Liver (tissue), 8 donors: ENCODE measurements at regions not wholly inside any gene's neighbourhood (a gene's known extent, or its start where the extent isn't known, plus 50 kb on each side); places are given as distances from the start of the nearest gene placed in this dataset.

ENCODE experiments used
- DNase-seq: peaks from one replicate; pipeline ENCODE4 v3.0.0-alpha.2; 2017; ENCODE audit warnings: low spot score
- H3K27ac ChIP-seq, 2 donors: one replicate each; pipeline ENCODE4 v1.7.0; 2013; ENCODE audit warnings: inconsistent platforms in 2 of 2, low read length in 2 of 2, control low read depth in 1 of 2, low read depth in 1 of 2, mild to moderate bottlenecking in 1 of 2
- H3K27me3 ChIP-seq, 4 donors: one replicate each; pipeline versions ENCODE4 v1.6.1 to v1.7.0; 2013; ENCODE audit warnings: low read length in 3 of 4, inconsistent platforms in 1 of 4, mild to moderate bottlenecking in 1 of 4, moderate library complexity in 1 of 4; ENCODE audit not compliant: control insufficient read depth in 4 of 4, insufficient read depth in 4 of 4
- H3K36me3 ChIP-seq, 4 donors: one replicate each; pipeline versions ENCODE4 v1.6.1 to v1.7.0; 2013; ENCODE audit warnings: low read length in 3 of 4, mild to moderate bottlenecking in 3 of 4, low read depth in 1 of 4, moderate library complexity in 1 of 4; ENCODE audit not compliant: control insufficient read depth in 4 of 4, insufficient read depth in 3 of 4
- H3K4me1 ChIP-seq, 4 donors: one replicate each; pipeline versions ENCODE4 v1.6.1 to v1.7.0; 2013; ENCODE audit warnings: low read length in 3 of 4, mild to moderate bottlenecking in 3 of 4, moderate library complexity in 1 of 4; ENCODE audit not compliant: control insufficient read depth in 4 of 4, insufficient read depth in 4 of 4
- H3K4me3 ChIP-seq, 3 donors: one replicate each; pipeline versions ENCODE4 v1.6.1 to v1.7.0; 2013; ENCODE audit warnings: low read length in 3 of 3, control low read depth in 1 of 3, low read depth in 1 of 3, mild to moderate bottlenecking in 1 of 3
- H3K9ac ChIP-seq, 2 donors: one replicate each; pipeline ENCODE4 v1.7.0; 2013; ENCODE audit warnings: low read length in 2 of 2, mild to moderate bottlenecking in 2 of 2, moderate library complexity in 2 of 2, control low read depth in 1 of 2, low read depth in 1 of 2
- H3K9me3 ChIP-seq, 4 donors: one replicate each; pipeline versions ENCODE4 v1.6.1 to v1.7.0; 2013; ENCODE audit warnings: low read length in 3 of 4; ENCODE audit not compliant: control insufficient read depth in 4 of 4
- ATF3 ChIP-seq: IDR thresholded peaks from 2 replicates; pipeline ENCODE4 v1.6.1; 2016; ENCODE audit warnings: antibody characterized with exemption
- CTCF ChIP-seq: fragments of 150-350 bp; IDR thresholded peaks from 2 replicates; pipeline ENCODE4 v1.5.1; 2017; ENCODE audit warnings: improper control_type of control experiment, low read depth, low read length; ENCODE audit not compliant: missing input control
- EGR1 ChIP-seq, 2 donors: IDR thresholded peaks; 2 replicates each; pipeline ENCODE4 v1.6.1; 2016 to 2018; ENCODE audit warnings: antibody characterized with exemption in 2 of 2, low read depth in 2 of 2
- FOXA1 ChIP-seq: IDR thresholded peaks from 2 replicates; pipeline ENCODE4 v1.6.1; 2016; ENCODE audit warnings: antibody characterized with exemption
- FOXA2 ChIP-seq: IDR thresholded peaks from 2 replicates; pipeline ENCODE4 v1.6.1; 2016; ENCODE audit warnings: antibody characterized with exemption
- GABPA ChIP-seq, 2 donors: IDR thresholded peaks in 1 of 2; conservative IDR thresholded peaks in 1 of 2; 2 replicates each; pipeline ENCODE4 v1.6.1; 2016; ENCODE audit warnings: antibody characterized with exemption in 2 of 2, mild to moderate bottlenecking in 1 of 2, moderate library complexity in 1 of 2
- HNF4A ChIP-seq, 2 donors: conservative IDR thresholded peaks; 2 replicates each; pipeline ENCODE4 v1.6.1; 2016; ENCODE audit warnings: antibody characterized with exemption in 2 of 2, mild to moderate bottlenecking in 2 of 2
- HNF4G ChIP-seq: IDR thresholded peaks from 2 replicates; pipeline ENCODE4 v1.6.1; 2016; ENCODE audit warnings: antibody characterized with exemption
- JUND ChIP-seq, 2 donors: IDR thresholded peaks; 2 replicates each; pipeline ENCODE4 v1.6.1; 2016; ENCODE audit warnings: antibody characterized with exemption in 2 of 2
- MAX ChIP-seq: IDR thresholded peaks from 2 replicates; pipeline ENCODE4 v1.6.1; 2016; ENCODE audit warnings: antibody characterized with exemption
- NR2F2 ChIP-seq: IDR thresholded peaks from 2 replicates; pipeline ENCODE4 v1.6.1; 2016; ENCODE audit warnings: antibody characterized with exemption
- RAD21 ChIP-seq, 2 donors: IDR thresholded peaks; 2 replicates each; pipeline ENCODE4 v1.6.1; 2016; ENCODE audit warnings: antibody characterized with exemption in 2 of 2, mild to moderate bottlenecking in 2 of 2
- REST ChIP-seq: IDR thresholded peaks from 2 replicates; pipeline ENCODE4 v1.6.1; 2016; ENCODE audit warnings: antibody characterized with exemption, mild to moderate bottlenecking
- RXRA ChIP-seq, 2 donors: IDR thresholded peaks; 2 replicates each; pipeline ENCODE4 v1.6.1; 2017 to 2018; ENCODE audit warnings: antibody characterized with exemption in 2 of 2, mild to moderate bottlenecking in 1 of 2
- SP1 ChIP-seq: IDR thresholded peaks from 2 replicates; pipeline ENCODE4 v1.6.1; 2018; ENCODE audit warnings: antibody characterized with exemption, mild to moderate bottlenecking
- TAF1 ChIP-seq: conservative IDR thresholded peaks from 2 replicates; pipeline ENCODE4 v1.6.1; 2016; ENCODE audit warnings: antibody characterized with exemption, mild to moderate bottlenecking
- YY1 ChIP-seq: IDR thresholded peaks from 2 replicates; pipeline ENCODE4 v1.6.1; 2016; ENCODE audit warnings: antibody characterized with exemption, mild to moderate bottlenecking
- ZBTB33 ChIP-seq: IDR thresholded peaks from 2 replicates; pipeline ENCODE4 v1.6.1; 2016; ENCODE audit warnings: antibody characterized with exemption
- WGBS: extraction: QIAGEN DNeasy Blood & Tissue Kit; methylation state at CpG from one replicate; pipeline ENCODE4 v1.1.7; 2013; 5-methylcytosine and 5-hydroxymethylcytosine counted together
- donor health status: healthy.
- donor health status: healthy.
- donor health status: healthy.
- donor health status: healthy.
- donor health status: healthy.

GRCh38 chr2:120401275-120402066 lies 55.5 kb downstream of the INHBB start:
- Histone ChIP-seq H3K27ac (no peak overlapping the region), H3K9me3 (no peaks in the 10 kb centered on the region), H3K27me3 (no peaks in the 10 kb centered on the region), H3K9ac (no peak overlapping the region), H3K4me1 (no peaks in the 10 kb centered on the region), H3K36me3 (no peaks in the 10 kb centered on the region), H3K4me3 (no peak overlapping the region)
- TF ChIP-seq JUND (IDR thresholded peaks at IDR 0.05) (no peak), SP1 (no peak), GABPA (IDR thresholded peaks at IDR 0.05 in 1 of 2, conservative IDR thresholded peaks at IDR 0.05 in 1 of 2) (no peak), NR2F2 (no peak), TAF1 (no peak), RXRA (IDR thresholded peaks at IDR 0.05) (no peak), HNF4G (no peak), EGR1 (IDR thresholded peaks at IDR 0.05; ENCODE audit: low read depth in 2 of 2) (no peak), ATF3 (no peak), MAX (no peak), FOXA2 (no peak), CTCF (no peak), ZBTB33 (no peak), YY1 (no peak), REST (no peak)
- WGBS = 81% methylated on average over 8 of the region's 8 CpGs
- no peak for DNase-seq

- H3K27ac ChIP-seq = no peak overlapping the region
- no peaks in the 10 kb centered on the region for H3K4me1 ChIP-seq
- H3K36me3 ChIP-seq = no peaks in the 10 kb centered on the region
- no peaks in the 10 kb centered on the region for H3K9me3 ChIP-seq
- no peak overlapping the region for H3K9ac ChIP-seq
- WGBS = 79% methylated on average over 5 of the region's 5 CpGs
- no peak overlapping the region for H3K4me3 ChIP-seq
- DNase-seq = no peak
- H3K27me3 ChIP-seq = no peaks in the 10 kb centered on the region
- TF ChIP-seq MAX (no peak), EGR1 (IDR thresholded peaks at IDR 0.05; ENCODE audit: low read depth in 2 of 2) (no peak), ATF3 (no peak), FOXA1 (no peak), CTCF (no peak), RXRA (IDR thresholded peaks at IDR 0.05) (no peak), SP1 (no peak), YY1 (no peak), FOXA2 (no peak), ZBTB33 (no peak), HNF4G (no peak), HNF4A (conservative IDR thresholded peaks at IDR 0.05) (no peak), JUND (IDR thresholded peaks at IDR 0.05) (no peak), RAD21 (IDR thresholded peaks at IDR 0.05) (no peak)
Observed at GRCh38 chr2:120402067-120402433, 56.1 kb downstream of the INHBB start.
